Right lobe of liver (tissue), 4 donors: ENCODE measurements at regions not wholly inside any gene's neighbourhood (a gene's known extent, or its start where the extent isn't known, plus 50 kb on each side); places are given as distances from the start of the nearest gene placed in this dataset.

Experiments
- CTCF ChIP-seq, 4 donors: fragments of 200-600 bp in 3 of 4; fragments of 450-650 bp in 1 of 4; IDR thresholded peaks; one replicate each; pipeline versions ENCODE4 v1.5.1 to v1.8.0; 2016 to 2022; ENCODE audit warnings: antibody characterized with exemption in 4 of 4, mild to moderate bottlenecking in 2 of 4
- POLR2A ChIP-seq: fragments of 450-650 bp; IDR thresholded peaks from one replicate; pipeline ENCODE4 v1.6.1; 2017; ENCODE audit warnings: antibody characterized with exemption, mild to moderate bottlenecking
- donor health status: DM: no; HTN: no; CAD: no.
- donor health status: DM: no; HTN: no; CAD: no.
- donor health status: DM: no; HTN: yes; CAD: no.

GRCh38 chr18:78899241-78899640 lies 80.4 kb upstream of the SALL3 start:
- no peak for TF ChIP-seq POLR2A
- TF ChIP-seq CTCF (IDR thresholded peaks at IDR 0.05) = no peak
